GM12878 (cell line): ENCODE measurements at regions not wholly inside any gene's neighbourhood (a gene's known extent, or its start where the extent isn't known, plus 50 kb on each side); places are given as distances from the start of the nearest gene placed in this dataset.

Experiments
- ATAC-seq: fragments of 200-7000 bp; cut with Tn5 transposase; 3 replicates; pipeline ENCODE4 v1.9.1; 2020; ENCODE audit warnings: mild to moderate bottlenecking, moderate library complexity
- BruUV-seq: library from RNA; stranded (reverse); fragments of 400-500 nt; replicated peaks from 2 replicates; lab custom pipeline; 2021; lab: Mats Ljungman, UMichigan
- CTCF ChIA-PET: fragments of 300-600 bp; sonication (Branson Sonifier 250); formaldehyde crosslinking; extraction: SDS; loops from one replicate; lab custom pipeline; 2021; ENCODE audit warnings: inconsistent platforms; lab: Yijun Ruan, JAX
- POLR2A ChIA-PET: fragments of 350-600 bp; formaldehyde crosslinking; extraction: SDS; loops from one replicate; lab custom pipeline; 2021; ENCODE audit warnings: inconsistent platforms; lab: Charles Lee
- RAD21 ChIA-PET: fragments of 300-600 bp; sonication (Branson Sonifier 250); formaldehyde crosslinking; loops from one replicate; lab custom pipeline; 2023; ENCODE audit warnings: antibody characterized with exemption; ENCODE audit not compliant: unreplicated experiment; lab: Charles Lee
- SMC1A ChIA-PET: fragments of 300-600 bp; sonication (Branson Sonifier 250); formaldehyde crosslinking; loops from one replicate; lab custom pipeline; 2023; ENCODE audit not compliant: unreplicated experiment, uncharacterized antibody; lab: Charles Lee
- DNase-seq: peaks from one replicate; pipeline ENCODE4 v3.0.0-alpha.2; 2011; ENCODE audit warnings: low read depth, low spot score
- FAIRE-seq: peaks from 3 replicates; lab custom pipeline; 2011; peaks lifted over from hg19 to GRCh38; lab: Jason Lieb, UNC
- H2AFZ ChIP-seq: 2 replicates; pipeline ENCODE4 v1.6.0; 2011; ENCODE audit warnings: low read depth, low read length, control low read depth; ENCODE audit not compliant: control insufficient read depth
- H3K27ac ChIP-seq: 2 replicates; pipeline ENCODE4 v1.5.1; 2011; ENCODE audit warnings: control low read depth; ENCODE audit not compliant: control insufficient read depth, insufficient read depth
- H3K27me3 ChIP-seq, 2 experiments: replicated peaks in 1 of 2; 2 replicates each; pipeline versions ENCODE4 v1.6.0 to v1.6.1; 2011; ENCODE audit warnings: low read length in 1 of 2; ENCODE audit not compliant: control insufficient read depth in 2 of 2, insufficient read depth in 2 of 2
- H3K36me3 ChIP-seq, 2 experiments: 2 replicates each; pipeline ENCODE4 v1.5.1; 2011; ENCODE audit warnings: low read length in 1 of 2; ENCODE audit not compliant: control insufficient read depth in 2 of 2, insufficient read depth in 2 of 2
- H3K4me1 ChIP-seq: 2 replicates; pipeline ENCODE4 v1.6.1; 2011; ENCODE audit warnings: mild to moderate bottlenecking, low read length, moderate library complexity, mixed read lengths; ENCODE audit not compliant: control insufficient read depth, insufficient read depth
- H3K4me2 ChIP-seq: 2 replicates; pipeline ENCODE4 v1.6.0; 2011; ENCODE audit warnings: control low read depth; ENCODE audit not compliant: control insufficient read depth, insufficient read depth
- H3K4me3 ChIP-seq: fragments of 200-600 bp; sonication (generic); 2 replicates; pipeline ENCODE4 v1.5.1; 2016
- H3K79me2 ChIP-seq: 2 replicates; pipeline ENCODE4 v1.6.0; 2011; ENCODE audit warnings: low read length; ENCODE audit not compliant: control insufficient read depth, insufficient read depth
- H3K9ac ChIP-seq: 2 replicates; pipeline ENCODE4 v1.8.0; 2011; ENCODE audit warnings: low read length, control low read depth, mixed read lengths; ENCODE audit not compliant: control insufficient read depth, insufficient read depth
- H3K9me3 ChIP-seq: replicated peaks from 3 replicates; pipeline ENCODE4 v1.5.1; 2011; ENCODE audit warnings: mild to moderate bottlenecking, low read length; ENCODE audit not compliant: control insufficient read depth, insufficient read depth
- H4K20me1 ChIP-seq: 2 replicates; pipeline ENCODE4 v1.6.0; 2011; ENCODE audit not compliant: control insufficient read depth, insufficient read depth
- ATF7 ChIP-seq: fragments of 450-650 bp; IDR thresholded peaks from 2 replicates; pipeline ENCODE4 v1.6.1; 2016; ENCODE audit warnings: low read depth, mild to moderate bottlenecking
- CUX1 ChIP-seq: IDR thresholded peaks from 2 replicates; pipeline ENCODE4 v1.6.1; 2012; ENCODE audit warnings: improper control_type of control experiment, low read depth, low read length; ENCODE audit not compliant: insufficient replicate concordance
- EGR1 ChIP-seq, 2 experiments: IDR thresholded peaks; 1 replicate in 1 of 2; 2 replicates in 1 of 2; pipeline ENCODE4 v1.6.1; 2011 to 2012; ENCODE audit warnings: low read depth in 2 of 2, low read length in 2 of 2, borderline replicate concordance in 1 of 2, mild to moderate bottlenecking in 1 of 2, moderate library complexity in 1 of 2
- ETV6 ChIP-seq, 2 experiments: fragments of 450-650 bp in 1 of 2; IDR thresholded peaks in 1 of 2; conservative IDR thresholded peaks in 1 of 2; 2 replicates each; pipeline ENCODE4 v1.6.1; 2014; ENCODE audit warnings: antibody characterized with exemption in 1 of 2, borderline replicate concordance in 1 of 2, low read depth in 1 of 2, mild to moderate bottlenecking in 1 of 2, moderate library complexity in 1 of 2
- POLR2AphosphoS5 ChIP-seq: IDR thresholded peaks from 2 replicates; pipeline ENCODE4 v1.6.1; 2011; ENCODE audit warnings: mild to moderate bottlenecking, low read length, inconsistent platforms
- SIN3A ChIP-seq: IDR thresholded peaks from 2 replicates; pipeline ENCODE4 v1.6.1; 2012; ENCODE audit warnings: low read depth, low read length, improper control_type of control experiment
- SUZ12 ChIP-seq: fragments of 200-600 bp; sonication (generic); IDR thresholded peaks from one replicate; pipeline ENCODE4 v1.6.1; 2018; ENCODE audit warnings: antibody characterized with exemption, mild to moderate bottlenecking; ENCODE audit not compliant: unreplicated experiment
- TBL1XR1 ChIP-seq: IDR thresholded peaks from 2 replicates; pipeline ENCODE4 v1.6.1; 2012; ENCODE audit warnings: low read depth, low read length, improper control_type of control experiment
- WRNIP1 ChIP-seq: IDR thresholded peaks from 2 replicates; pipeline ENCODE4 v1.6.1; 2011; ENCODE audit warnings: low read depth, low read length, improper control_type of control experiment, borderline replicate concordance
- ZNF217 ChIP-seq: fragments of 450-650 bp; IDR thresholded peaks from 2 replicates; pipeline ENCODE4 v1.6.1; 2017; ENCODE audit warnings: antibody characterized with exemption, mild to moderate bottlenecking
- ZNF592 ChIP-seq: fragments of 450-650 bp; IDR thresholded peaks from 2 replicates; pipeline ENCODE4 v1.6.1; 2017; ENCODE audit warnings: mild to moderate bottlenecking, moderate library complexity
- WGBS: methylation state at CpG from one replicate; pipeline ENCODE4 v1.1.6; 2016; ENCODE audit warnings: low lambda C conversion rate; ENCODE audit not compliant: insufficient replicate concordance, insufficient coverage; ENCODE audit errors: missing lambda C conversion rate; 5-methylcytosine and 5-hydroxymethylcytosine counted together
- in situ Hi-C: fragments of 300-500 bp; cut with MboI; formaldehyde crosslinking; loops from 9 replicates; pipeline ENCODE4 v1.14.3; 2018; ENCODE audit warnings: mixed read lengths
- intact Hi-C: fragments of 100-400 bp; cut with micrococcal nuclease; formaldehyde crosslinking; loops from one replicate; pipeline ENCODE4 v1.14.2; 2022; ENCODE audit not compliant: unreplicated experiment
- TF ChIP-seq, protein P1 (sequence below): IDR thresholded peaks from 2 replicates; pipeline ENCODE4 v1.6.1; 2012; ENCODE audit warnings: low read length, inconsistent platforms

DNA sequence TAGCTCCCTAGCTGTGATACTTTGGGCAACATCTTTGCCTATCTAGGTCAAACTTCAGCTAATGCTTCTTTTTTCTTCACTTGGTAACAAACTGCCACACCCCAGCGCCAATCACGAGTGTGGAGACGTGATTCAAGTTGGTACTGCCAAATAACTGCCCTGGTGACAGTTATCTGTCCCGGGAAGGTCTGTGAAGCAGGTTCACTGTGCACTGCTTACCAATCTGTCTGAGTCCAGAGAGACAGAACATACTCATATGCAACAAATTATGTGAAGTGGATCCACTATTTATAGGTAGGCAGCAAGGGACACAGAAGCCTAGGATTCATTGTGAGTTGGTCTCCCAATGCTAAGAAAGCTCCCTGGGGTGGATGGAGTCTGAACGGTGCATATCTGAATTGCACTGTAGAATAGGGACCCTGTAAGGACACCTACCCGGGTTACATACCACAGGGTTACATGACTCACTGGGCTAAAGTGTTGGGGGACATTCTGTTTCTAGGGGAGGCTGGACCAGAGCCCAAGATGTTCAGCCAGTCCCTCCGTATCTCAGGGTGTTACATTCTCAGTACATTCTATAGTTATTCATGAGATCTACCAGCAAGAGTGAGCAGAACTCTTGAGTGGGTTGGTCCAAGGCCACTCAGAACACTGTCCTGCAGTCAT, 95.4 kb upstream of the STC2 start:
- no peaks in the 10 kb centered on the region for H3K79me2 ChIP-seq
- H3K27ac ChIP-seq: no peak overlapping the region
- in situ Hi-C loops: no loop called here
- CTCF ChIA-PET: no interaction called here
- no peak overlapping the region for H3K4me2 ChIP-seq
- no peak overlapping the region for H2AFZ ChIP-seq
- intact Hi-C loops: no loop called here
- POLR2A ChIA-PET: no interaction called here
- TF ChIP-seq ATF7 (no peak), EGR1 (IDR thresholded peaks at IDR 0.05; ENCODE audit: borderline replicate concordance in 1 of 2, low read depth in 2 of 2, low read length in 2 of 2) (no peak), ZNF217 (no peak), WRNIP1 (no peak), ZNF592 (no peak), SUZ12 (no peak), ETV6 (conservative IDR thresholded peaks at IDR 0.05 in 1 of 2, IDR thresholded peaks at IDR 0.05 in 1 of 2; ENCODE audit: borderline replicate concordance in 1 of 2, low read depth in 1 of 2) (no peak), SIN3A (no peak), TBL1XR1 (no peak), CUX1 (no peak), POLR2AphosphoS5 (no peak)
- TF ChIP-seq, protein P1, sequence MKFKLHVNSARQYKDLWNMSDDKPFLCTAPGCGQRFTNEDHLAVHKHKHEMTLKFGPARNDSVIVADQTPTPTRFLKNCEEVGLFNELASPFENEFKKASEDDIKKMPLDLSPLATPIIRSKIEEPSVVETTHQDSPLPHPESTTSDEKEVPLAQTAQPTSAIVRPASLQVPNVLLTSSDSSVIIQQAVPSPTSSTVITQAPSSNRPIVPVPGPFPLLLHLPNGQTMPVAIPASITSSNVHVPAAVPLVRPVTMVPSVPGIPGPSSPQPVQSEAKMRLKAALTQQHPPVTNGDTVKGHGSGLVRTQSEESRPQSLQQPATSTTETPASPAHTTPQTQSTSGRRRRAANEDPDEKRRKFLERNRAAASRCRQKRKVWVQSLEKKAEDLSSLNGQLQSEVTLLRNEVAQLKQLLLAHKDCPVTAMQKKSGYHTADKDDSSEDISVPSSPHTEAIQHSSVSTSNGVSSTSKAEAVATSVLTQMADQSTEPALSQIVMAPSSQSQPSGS: no peak
- TF ChIP-seq, all 136 proteins: peak for 0
- FAIRE-seq: no peak
- ChIA-PET SMC1A (no interaction called here), RAD21 (no interaction called here)
- H4K20me1 ChIP-seq: no peaks in the 10 kb centered on the region
- H3K27me3 ChIP-seq: no peaks in the 10 kb centered on the region
- H3K4me3 ChIP-seq: no peak overlapping the region
- H3K36me3 ChIP-seq: no peaks in the 10 kb centered on the region
- BruUV-seq: no TSS peak
- no peak overlapping the region for H3K9ac ChIP-seq
- no peak for DNase-seq
- H3K9me3 ChIP-seq: no peaks in the 10 kb centered on the region; the same call in 2 of the 3 replicates
- WGBS: 15% methylated on average over 7 of the region's 7 CpGs
- H3K4me1 ChIP-seq: no peaks in the 10 kb centered on the region
- ATAC-seq: no peak
